BLaER1 (cell line): ENCODE measurements at regions not wholly inside any gene's neighbourhood (a gene's known extent, or its start where the extent isn't known, plus 50 kb on each side); places are given as distances from the start of the nearest gene placed in this dataset.

ENCODE experiments used
- H3K27ac ChIP-seq: shearing (Covaris generic); formaldehyde crosslinking; 2 replicates; pipeline ENCODE4 v1.8.1; 2022
- H3K27me3 ChIP-seq: shearing (Covaris generic); formaldehyde crosslinking; 2 replicates; pipeline ENCODE4 v1.8.1; 2022
- H3K36me3 ChIP-seq: shearing (Covaris generic); formaldehyde crosslinking; 2 replicates; pipeline ENCODE4 v1.8.1; 2022
- H3K4me1 ChIP-seq: shearing (Covaris generic); formaldehyde crosslinking; 2 replicates; pipeline ENCODE4 v1.8.1; 2022
- H3K4me2 ChIP-seq: shearing (Covaris generic); formaldehyde crosslinking; 2 replicates; pipeline ENCODE4 v1.8.1; 2022
- H3K4me3 ChIP-seq: shearing (Covaris generic); formaldehyde crosslinking; 2 replicates; pipeline ENCODE4 v1.8.1; 2022
- H3K9ac ChIP-seq: shearing (Covaris generic); formaldehyde crosslinking; 2 replicates; pipeline ENCODE4 v1.8.1; 2022
- H3K9me3 ChIP-seq: shearing (Covaris generic); formaldehyde crosslinking; 2 replicates; pipeline ENCODE4 v1.8.1; 2022
- H4K20me1 ChIP-seq: shearing (Covaris generic); formaldehyde crosslinking; 2 replicates; pipeline ENCODE4 v1.8.1; 2022
- Cebpa-rat ChIP-seq: shearing (Covaris generic); IDR thresholded peaks from 2 replicates; pipeline ENCODE4 v1.8.1; 2022

DNA sequence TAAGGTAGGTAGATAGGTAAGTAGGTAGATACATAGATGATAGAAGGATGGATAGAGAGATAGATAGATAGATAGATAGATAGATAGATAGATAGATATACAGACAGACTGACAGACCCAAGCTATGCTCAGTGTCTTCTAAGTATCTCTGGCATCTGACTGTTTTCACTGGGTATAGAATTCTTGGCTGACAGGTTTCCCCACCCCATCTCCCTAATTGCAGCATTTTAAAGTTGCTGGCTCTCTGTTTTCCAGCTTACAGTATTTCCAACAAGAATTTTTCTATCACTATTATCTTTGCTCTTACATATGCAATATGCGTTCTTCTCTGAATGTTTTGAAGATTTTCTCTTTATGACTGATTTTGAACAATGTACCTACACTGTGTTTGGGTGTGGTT is 328.7 kb downstream of the TCERG1L start:
- peaks cover 9% of the 10 kb centered on the region for H3K9me3 ChIP-seq
- no peak overlapping the region for H3K4me3 ChIP-seq
- H3K9ac ChIP-seq, result no peak overlapping the region
- H3K27ac ChIP-seq, result no peak overlapping the region
- no peaks in the 10 kb centered on the region for H4K20me1 ChIP-seq
- H3K36me3 ChIP-seq, result no peaks in the 10 kb centered on the region
- no peaks in the 10 kb centered on the region for H3K27me3 ChIP-seq
- peaks cover 47% of the 10 kb centered on the region for H3K4me1 ChIP-seq
- no peak overlapping the region for H3K4me2 ChIP-seq
- TF ChIP-seq Cebpa-rat, result no peak

DNA sequence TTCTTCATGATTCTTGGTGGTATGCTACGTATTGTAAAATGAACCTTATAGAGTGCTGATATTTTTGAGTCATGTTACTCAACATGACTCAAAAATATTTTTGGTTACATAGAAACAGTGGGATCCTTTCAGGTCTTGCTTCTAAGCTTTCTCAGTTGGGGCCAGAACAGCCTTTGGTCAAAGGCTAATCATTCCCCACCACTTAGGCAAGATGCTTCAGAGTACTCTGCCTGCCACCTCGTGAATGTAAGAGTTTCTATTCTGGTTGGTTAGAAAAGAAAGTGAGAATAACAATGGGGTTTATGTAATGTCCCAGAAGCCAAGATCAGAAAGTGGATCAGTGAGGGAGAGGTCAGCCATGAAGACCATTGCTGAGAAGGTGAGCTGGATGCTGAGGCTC is 327.8 kb downstream of the TCERG1L start:
- Histone ChIP-seq H3K9ac (no peak overlapping the region), H4K20me1 (no peaks in the 10 kb centered on the region)
- TF ChIP-seq Cebpa-rat, result no peak

DNA sequence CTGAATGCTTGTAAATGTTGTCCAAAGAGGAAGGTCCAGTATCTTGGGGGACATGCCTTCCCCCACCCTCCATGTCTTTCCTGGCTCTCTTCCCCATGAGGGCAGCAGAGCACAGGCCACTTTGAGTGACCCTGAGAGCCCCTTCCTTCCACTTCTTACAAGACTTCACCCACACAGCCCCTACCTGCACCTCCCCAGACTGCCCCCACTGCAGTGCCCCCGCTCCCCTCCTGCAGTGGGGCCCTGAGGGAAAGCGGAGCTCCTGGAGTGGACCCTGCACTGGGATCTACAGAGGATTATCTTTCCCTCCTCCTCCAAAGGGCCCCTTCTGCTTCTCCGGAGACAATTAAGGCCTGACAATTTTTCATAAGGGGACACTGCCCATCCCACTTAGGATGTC is 326.8 kb downstream of the TCERG1L start:
- H3K36me3 ChIP-seq, result no peaks in the 10 kb centered on the region
- peak overlapping the region; percentile 38; the same call in 1 of the 2 replicates for H3K27ac ChIP-seq
- no peaks in the 10 kb centered on the region for H4K20me1 ChIP-seq
- H3K9ac ChIP-seq, result no peak overlapping the region
- TF ChIP-seq Cebpa-rat, result no peak
- H3K4me3 ChIP-seq, result no peak overlapping the region
- peaks cover 66% of the 10 kb centered on the region for H3K4me1 ChIP-seq
- H3K9me3 ChIP-seq, result peaks cover 9% of the 10 kb centered on the region
- no peaks in the 10 kb centered on the region for H3K27me3 ChIP-seq
- peak overlapping the region; percentile 14; the same call in 1 of the 2 replicates for H3K4me2 ChIP-seq

More for the DNA sequence above, 327.8 kb downstream of the TCERG1L start:
- Histone ChIP-seq H3K9me3 (peaks cover 9% of the 10 kb centered on the region), H3K4me3 (no peak overlapping the region), H3K36me3 (no peaks in the 10 kb centered on the region), H3K4me2 (peak overlapping the region; percentile 53), H3K27ac (no peak overlapping the region), H3K27me3 (no peaks in the 10 kb centered on the region), H3K4me1 (peaks cover 57% of the 10 kb centered on the region)

DNA sequence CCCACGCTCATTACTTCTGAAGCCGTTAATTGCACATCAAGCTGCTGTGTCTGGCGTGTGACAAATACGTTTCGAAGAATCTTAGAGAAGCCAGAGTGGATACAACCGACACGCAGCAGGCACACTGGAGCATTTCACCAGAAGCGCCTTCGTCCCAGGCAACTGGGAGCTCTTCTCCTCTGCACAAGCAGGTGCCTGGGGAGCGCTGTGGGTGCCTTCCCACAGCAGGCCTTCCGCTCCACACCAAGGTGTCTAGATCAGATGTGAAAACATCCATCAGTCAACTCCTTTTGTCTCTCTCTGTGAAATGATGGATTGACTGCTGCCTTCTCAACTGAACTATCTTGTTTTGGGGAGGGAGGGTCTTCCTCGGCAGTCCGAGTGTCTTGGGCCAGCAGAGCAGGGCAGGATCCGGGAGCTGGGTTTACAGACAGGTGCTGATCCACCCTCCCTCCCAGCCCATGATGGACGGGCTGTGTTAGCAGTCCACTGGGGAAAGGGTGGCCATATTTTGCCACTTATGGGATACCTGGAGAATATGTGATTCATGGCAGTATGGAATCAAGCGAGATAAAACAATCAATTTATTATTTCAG is 326.3 kb downstream of the TCERG1L start:
- Histone ChIP-seq H3K9me3 (peaks cover 9% of the 10 kb centered on the region), H3K4me1 (peaks cover 72% of the 10 kb centered on the region), H3K4me3 (no peak overlapping the region), H3K27me3 (no peaks in the 10 kb centered on the region), H3K27ac (peak overlapping the region; percentile 38; the same call in 1 of the 2 replicates), H3K4me2 (0 out of 2 replicates have a peak overlapping the region, but pooled peaks have one; percentile 14), H3K9ac (no peak overlapping the region), H3K36me3 (no peaks in the 10 kb centered on the region), H4K20me1 (no peaks in the 10 kb centered on the region)
- TF ChIP-seq Cebpa-rat, result no peak

DNA sequence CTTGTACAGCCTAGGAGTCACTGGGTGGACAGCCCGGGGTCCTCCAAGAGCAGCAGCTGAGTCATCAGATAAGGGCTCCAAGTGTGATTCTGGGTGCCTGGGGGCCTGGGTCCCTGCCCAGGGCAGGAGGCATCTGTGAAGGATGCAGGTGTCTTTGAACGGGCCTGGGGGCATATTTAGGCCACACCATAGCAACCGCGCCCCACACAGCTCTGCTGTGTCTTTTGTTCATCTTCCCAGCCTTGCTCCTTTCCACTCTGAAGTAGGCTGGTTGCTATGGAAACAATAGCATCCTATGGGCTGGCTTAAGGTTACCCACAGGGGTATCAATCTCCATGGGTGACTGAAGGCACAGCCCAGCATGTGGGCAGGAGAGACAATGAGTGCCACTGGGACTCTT is 324.7 kb downstream of the TCERG1L start:
- TF ChIP-seq Cebpa-rat, result no peak

DNA sequence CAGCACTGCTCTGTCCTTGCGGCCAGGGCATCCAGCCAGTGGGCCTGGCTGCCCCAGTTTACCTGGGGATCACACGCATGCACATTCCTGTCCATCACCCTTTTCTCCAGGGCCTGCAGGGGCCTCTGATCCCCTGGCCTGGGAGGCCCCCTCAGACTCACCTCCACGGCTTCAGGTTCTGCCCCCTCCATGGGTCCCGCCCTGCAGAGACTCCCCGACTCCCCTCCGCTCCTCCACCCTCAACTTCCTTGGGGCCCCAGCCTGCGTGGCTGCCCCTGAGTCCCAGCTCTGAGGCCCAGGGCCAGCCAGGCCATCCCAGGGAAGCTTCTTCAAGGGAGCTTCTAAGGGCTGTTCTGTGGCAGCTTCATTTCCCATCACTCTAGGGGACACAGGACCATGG is 324.1 kb downstream of the TCERG1L start:
- H4K20me1 ChIP-seq, result no peaks in the 10 kb centered on the region
- peaks cover 9% of the 10 kb centered on the region for H3K9me3 ChIP-seq
- no peaks in the 10 kb centered on the region for H3K27me3 ChIP-seq
- H3K27ac ChIP-seq, result peak overlapping the region; percentile 58
- peak overlapping the region; percentile 90 for H3K4me2 ChIP-seq
- no peak overlapping the region for H3K4me3 ChIP-seq
- no peak for TF ChIP-seq Cebpa-rat
- H3K36me3 ChIP-seq, result no peaks in the 10 kb centered on the region
- peaks cover 90% of the 10 kb centered on the region for H3K4me1 ChIP-seq
- no peak overlapping the region for H3K9ac ChIP-seq

More for the DNA sequence above, 324.7 kb downstream of the TCERG1L start:
- Histone ChIP-seq H3K4me3 (no peak overlapping the region), H3K4me1 (peaks cover 88% of the 10 kb centered on the region), H4K20me1 (no peaks in the 10 kb centered on the region), H3K9ac (no peak overlapping the region), H3K9me3 (peaks cover 9% of the 10 kb centered on the region), H3K4me2 (peak overlapping the region; percentile 90), H3K36me3 (no peaks in the 10 kb centered on the region), H3K27ac (peak overlapping the region; percentile 58), H3K27me3 (no peaks in the 10 kb centered on the region)

DNA sequence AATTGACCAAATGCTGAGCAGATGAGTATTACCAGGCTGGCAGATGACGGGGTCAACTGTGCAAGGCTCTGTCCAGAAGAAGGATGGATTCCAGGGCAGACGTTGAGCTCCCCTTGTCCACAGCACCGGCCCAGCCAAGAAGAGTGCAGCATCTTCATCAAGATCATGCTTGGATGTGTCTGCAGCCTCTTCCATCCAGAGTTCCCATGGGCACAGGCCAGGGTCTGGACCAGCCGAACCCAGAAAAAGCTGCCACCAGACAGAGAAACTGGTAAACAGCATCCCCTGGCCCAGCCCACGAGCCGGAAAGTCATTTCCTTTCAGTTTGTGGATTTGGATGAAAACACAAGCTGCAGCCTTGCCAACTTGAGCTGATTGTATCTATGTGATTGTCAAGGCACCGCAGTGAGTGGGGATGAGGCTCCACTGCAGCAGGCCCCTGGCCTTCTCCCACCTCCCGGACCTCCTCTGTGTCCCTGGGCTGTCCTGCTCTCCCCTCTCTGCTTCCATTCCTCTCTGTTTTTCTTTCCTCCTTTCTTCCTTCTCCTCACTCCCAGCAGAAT is 321.8 kb downstream of the TCERG1L start:
- peak overlapping the region; percentile 76 for H3K27ac ChIP-seq
- H3K4me2 ChIP-seq, result peak overlapping the region; percentile 90
- H3K4me1 ChIP-seq, result peaks cover 84% of the 10 kb centered on the region
- H3K27me3 ChIP-seq, result no peaks in the 10 kb centered on the region
- no peaks in the 10 kb centered on the region for H4K20me1 ChIP-seq
- H3K9me3 ChIP-seq, result no peaks in the 10 kb centered on the region
- peak overlapping the region; percentile 44 for H3K4me3 ChIP-seq
- H3K9ac ChIP-seq, result peak overlapping the region; percentile 47; the same call in 1 of the 2 replicates
- H3K36me3 ChIP-seq, result no peaks in the 10 kb centered on the region
- TF ChIP-seq Cebpa-rat, result no peak

DNA sequence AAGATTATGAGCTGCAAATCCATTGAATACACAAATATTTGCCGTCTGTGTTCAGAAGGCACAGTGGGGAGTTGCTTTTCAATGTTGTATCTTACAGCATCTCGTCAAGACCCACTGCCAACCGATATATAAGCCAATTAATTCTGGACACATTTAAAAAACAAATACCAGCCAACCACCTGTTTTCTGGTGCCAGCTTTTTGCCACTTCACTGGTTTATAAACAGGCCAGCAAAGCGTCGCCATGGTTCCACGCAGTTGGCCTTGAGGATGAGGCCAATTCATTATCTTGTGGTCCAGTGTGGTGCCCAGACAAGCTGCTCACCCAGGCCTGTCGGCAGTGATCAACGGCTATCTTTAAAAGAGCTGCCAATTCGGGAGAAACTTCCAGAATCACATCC is 321.0 kb downstream of the TCERG1L start:
- Histone ChIP-seq H3K27ac (peak overlapping the region; percentile 76), H3K4me1 (peaks cover 84% of the 10 kb centered on the region), H3K4me2 (peak overlapping the region; percentile 90), H3K27me3 (no peaks in the 10 kb centered on the region), H3K36me3 (no peaks in the 10 kb centered on the region), H3K9me3 (peaks cover under 1% of the 10 kb centered on the region; the same call in 1 of the 2 replicates), H4K20me1 (no peaks in the 10 kb centered on the region), H3K9ac (no peak overlapping the region), H3K4me3 (no peak overlapping the region)
- TF ChIP-seq Cebpa-rat, result no peak

DNA sequence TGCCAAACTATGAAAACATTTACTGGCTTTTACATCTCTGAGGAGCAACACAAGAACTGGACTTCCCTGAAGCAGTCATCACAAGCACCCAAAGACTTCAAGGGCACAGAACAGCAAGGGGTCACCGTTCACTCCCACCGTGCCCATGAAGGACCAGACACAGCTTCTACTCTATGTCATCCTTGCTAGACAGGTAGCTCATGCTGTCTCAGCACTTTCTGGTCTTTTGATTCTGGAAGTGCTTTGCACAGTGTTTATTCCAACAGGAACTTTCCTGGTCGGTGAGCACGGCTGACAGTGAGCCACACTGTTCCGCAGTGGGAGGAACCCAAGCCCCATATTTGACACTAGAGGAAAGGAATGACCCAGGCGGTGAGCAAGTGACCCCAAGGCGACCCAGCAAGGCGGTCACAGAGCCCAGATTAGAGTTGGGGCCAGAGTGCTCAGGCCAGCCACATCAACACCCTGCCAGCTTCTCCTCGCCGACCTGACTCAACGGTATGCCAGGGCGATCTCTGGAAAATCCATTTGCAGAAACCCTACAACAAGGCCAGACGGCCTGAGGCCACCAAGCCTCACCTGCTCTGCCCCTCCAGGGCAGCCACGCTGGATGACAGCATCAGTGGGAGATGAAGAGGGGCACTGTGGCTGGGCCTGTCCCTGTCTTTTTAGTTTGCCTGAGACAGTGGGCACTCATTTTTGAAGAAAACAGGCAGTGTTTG is 318.6 kb downstream of the TCERG1L start:
- no peak for TF ChIP-seq Cebpa-rat
- Histone ChIP-seq H3K36me3 (no peaks in the 10 kb centered on the region), H3K9me3 (peaks cover 7% of the 10 kb centered on the region), H4K20me1 (peaks cover 9% of the 10 kb centered on the region), H3K4me1 (peaks cover 80% of the 10 kb centered on the region), H3K27ac (no peak overlapping the region), H3K9ac (no peak overlapping the region), H3K4me3 (no peak overlapping the region), H3K27me3 (0 out of 2 replicates have a peak, but pooled peaks cover 5% of the 10 kb centered on the region), H3K4me2 (no peak overlapping the region)

DNA sequence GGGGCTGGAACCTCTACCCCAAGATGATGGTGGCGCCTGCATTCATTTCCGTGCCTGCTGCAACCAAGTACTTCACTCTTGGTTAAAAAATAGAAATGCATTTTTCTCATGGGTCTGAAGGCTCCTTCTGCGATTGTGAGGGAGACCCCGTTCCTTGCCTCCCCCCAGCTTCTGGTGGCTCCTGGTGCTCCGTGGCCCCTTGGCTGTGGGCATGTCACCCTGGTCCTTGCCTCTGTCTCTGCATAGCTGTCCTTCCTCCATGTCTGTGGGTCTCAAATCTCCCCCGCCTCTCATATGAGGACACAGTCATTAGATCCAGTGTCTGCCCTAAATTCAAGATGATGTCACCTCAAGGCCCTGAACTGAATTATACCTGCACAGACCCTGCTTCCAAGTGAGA is 317.9 kb downstream of the TCERG1L start:
- no peak for TF ChIP-seq Cebpa-rat
- Histone ChIP-seq H3K4me2 (no peak overlapping the region), H4K20me1 (peaks cover 14% of the 10 kb centered on the region), H3K9me3 (peaks cover 7% of the 10 kb centered on the region), H3K4me3 (no peak overlapping the region), H3K4me1 (peaks cover 80% of the 10 kb centered on the region), H3K36me3 (no peaks in the 10 kb centered on the region), H3K27ac (no peak overlapping the region), H3K27me3 (peaks cover 10% of the 10 kb centered on the region), H3K9ac (no peak overlapping the region)
